Motor neuron (in vitro differentiated cells): ENCODE measurements at regions not wholly inside any gene's neighbourhood (a gene's known extent, or its start where the extent isn't known, plus 50 kb on each side); places are given as distances from the start of the nearest gene placed in this dataset.

Experiments used
- ATAC-seq, 8 experiments: fragments of 200-7000 bp; cut with Tn5 transposase; replicated peaks in 6 of 8; 2 replicates each; pipeline ENCODE4 v1.8.0; 2021; ENCODE audit warnings: mild to moderate bottlenecking in 8 of 8, moderate library complexity in 8 of 8
- H3K27ac ChIP-seq, 2 donors: fragments of 250-450 bp; sonication (Bioruptor Pico); 2 replicates each; pipeline ENCODE4 v1.9.0; 2021; ENCODE audit warnings: antibody characterized with exemption in 2 of 2, mild to moderate bottlenecking in 2 of 2, moderate library complexity in 1 of 2
- H3K4me1 ChIP-seq, 2 donors: fragments of 250-450 bp; sonication (Bioruptor Pico); replicated peaks in 1 of 2; 2 replicates each; pipeline ENCODE4 v1.6.1; 2021; ENCODE audit warnings: antibody characterized with exemption in 2 of 2, mild to moderate bottlenecking in 2 of 2, moderate library complexity in 1 of 2
- H3K4me3 ChIP-seq, 5 donors: fragments of 250-450 bp; sonication (Bioruptor Pico); 2 replicates each; pipeline ENCODE4 v1.9.0; 2021; ENCODE audit warnings: antibody characterized with exemption in 5 of 5, mild to moderate bottlenecking in 5 of 5, moderate library complexity in 4 of 5
- WGBS, 10 experiments: fragments of 450-650 bp; shearing (Covaris generic); methylation state at CpG; one replicate each; pipeline ENCODE4 v1.0.0; 2022; 5-methylcytosine and 5-hydroxymethylcytosine counted together
- in situ Hi-C, 9 experiments: fragments of 400-800 bp; cut with MboI; loops; one replicate each; pipeline ENCODE4 v1.15.0; 2021; ENCODE audit warnings: low sequenced_read_pairs in 9 of 9, low pct_unique_long_range_greater_than_20kb in 2 of 9; ENCODE audit not compliant: unreplicated experiment in 9 of 9

DNA sequence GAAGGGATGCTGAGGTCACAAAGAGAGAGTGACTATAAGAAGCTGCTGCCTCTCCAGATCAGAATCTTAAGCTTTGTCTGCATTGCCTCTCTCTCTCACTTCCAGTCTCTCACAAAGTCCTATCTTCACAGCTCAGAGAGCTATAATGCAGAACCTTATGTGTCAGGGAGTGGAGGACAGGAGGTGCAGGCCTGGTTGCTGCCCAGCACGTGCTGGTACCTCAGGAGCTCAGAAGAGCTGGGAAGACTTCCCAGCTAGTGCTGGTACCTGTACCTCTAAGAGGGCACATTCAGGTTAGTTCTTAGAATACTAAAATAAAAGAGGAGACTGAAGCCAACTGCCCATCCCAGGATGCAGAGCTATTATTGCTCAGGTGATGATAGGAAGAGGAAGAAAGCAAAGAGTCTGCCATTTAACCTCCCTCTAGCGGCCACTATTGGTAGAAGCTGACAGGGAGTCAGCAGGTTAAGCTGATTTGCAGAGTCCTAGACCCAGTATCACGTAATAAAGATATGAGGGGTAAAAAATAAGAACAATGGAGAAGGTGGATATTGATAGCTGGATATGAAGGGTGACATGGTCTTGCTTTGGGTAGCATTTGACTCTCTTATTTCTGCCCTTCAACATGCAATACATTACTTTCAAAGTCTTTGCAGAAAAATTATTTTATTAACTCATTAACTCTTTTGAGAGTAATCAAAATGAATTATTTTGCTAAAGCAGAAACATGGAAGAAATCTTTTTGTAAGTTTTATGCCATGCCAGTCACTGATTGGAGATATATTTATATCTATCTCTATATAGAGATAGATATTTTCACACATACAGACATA is 138.1 kb upstream of the HMCN1 start:
- no peak overlapping the region for H3K4me3 ChIP-seq
- in situ Hi-C loops = no loop called here
- H3K4me1 ChIP-seq = no peaks in the 10 kb centered on the region
- no peak overlapping the region for H3K27ac ChIP-seq
- WGBS, 10 experiments = 0 to 83% (median 63%) methylated on average over 1 to 3 of the region's 3 CpGs; no CpG with 5 or more reads in 1 of the 10 experiments
- peak in 4 of 8 experiments; percentile 58 to 81 (median 70) for ATAC-seq

DNA sequence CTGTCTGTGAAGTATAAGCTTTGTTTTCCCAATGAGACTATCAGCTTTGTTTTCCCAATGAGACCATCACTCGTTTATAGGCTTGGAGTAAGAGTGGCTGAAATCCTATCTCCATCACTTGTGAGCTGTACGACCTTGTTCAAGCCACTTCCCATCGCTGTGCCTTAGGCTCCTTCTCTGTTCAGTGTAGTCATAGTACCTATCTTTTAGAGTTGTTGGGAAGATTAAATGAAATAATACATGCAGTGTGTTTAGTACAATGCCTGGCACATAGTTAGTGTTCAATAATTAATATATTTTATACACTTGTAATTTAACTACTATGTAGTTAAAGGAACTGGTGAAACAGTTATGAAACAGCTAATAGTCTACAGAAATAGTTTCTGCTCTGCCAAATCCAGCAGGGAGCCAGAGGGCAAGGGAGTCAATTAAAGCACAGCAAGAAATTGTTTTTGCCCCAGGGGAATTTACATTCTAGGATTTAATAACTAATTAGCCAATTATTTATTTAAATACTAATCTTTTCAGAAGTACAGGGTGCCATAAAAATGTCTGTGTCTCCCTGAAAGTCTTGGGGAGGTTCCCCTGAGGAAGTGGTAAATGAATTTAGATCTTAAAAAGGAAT is 139.3 kb upstream of the HMCN1 start:
- Histone ChIP-seq H3K4me3 (no peak overlapping the region), H3K27ac (no peak overlapping the region), H3K4me1 (no peaks in the 10 kb centered on the region)
- no peak for ATAC-seq
- in situ Hi-C loops = no loop called here
- 56 to 100% (median 83%) methylated on average over 1 to 3 of the region's 3 CpGs; no CpG with 5 or more reads in 3 of the 10 experiments for WGBS, 10 experiments

DNA sequence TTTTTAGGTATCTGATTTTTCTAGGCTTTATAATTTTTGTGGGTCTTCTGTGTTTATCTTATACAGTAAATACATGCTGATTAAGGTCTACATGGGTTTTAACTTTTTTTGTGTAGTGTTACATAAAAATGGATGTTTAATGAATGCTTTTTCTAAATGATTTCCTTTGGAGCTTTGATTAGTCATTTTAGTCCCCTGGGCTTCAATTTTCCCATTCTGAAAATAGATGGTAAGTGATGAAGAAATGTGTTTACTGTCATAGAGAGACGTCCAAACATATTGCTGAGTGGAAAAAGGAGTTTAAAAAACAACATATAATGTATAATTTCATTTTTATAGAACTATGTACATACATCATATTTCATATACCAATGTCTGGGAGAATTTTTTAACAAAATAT is 140.9 kb upstream of the HMCN1 start:
- in situ Hi-C loops = no loop called here
- no peak for ATAC-seq
- WGBS, 10 experiments = 0 to 89% (median 47%) methylated on average over 1 of the region's 1 CpG; no CpG with 5 or more reads in 2 of the 10 experiments
- no peak overlapping the region for H3K27ac ChIP-seq
- H3K4me3 ChIP-seq = no peak overlapping the region
- no peaks in the 10 kb centered on the region for H3K4me1 ChIP-seq

DNA sequence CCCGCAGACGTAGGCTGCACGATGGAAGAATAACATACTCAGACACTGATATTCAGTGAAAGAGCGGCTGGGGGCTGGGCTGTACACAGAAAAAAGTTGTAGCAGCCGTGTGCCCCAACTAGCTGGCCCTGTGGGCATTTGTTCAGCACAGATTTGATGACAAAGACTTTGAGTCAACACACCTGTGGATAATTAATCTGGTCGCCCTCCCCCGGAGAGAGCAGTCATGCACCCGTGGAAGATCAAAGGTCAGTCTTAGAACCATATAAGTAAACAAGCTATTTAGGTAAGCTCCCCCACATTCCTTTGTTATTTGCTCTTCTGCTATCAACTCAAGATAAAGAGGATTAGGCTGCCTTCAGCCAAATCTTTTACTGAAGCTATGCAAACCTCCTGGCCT is 148.4 kb upstream of the HMCN1 start:
- Histone ChIP-seq H3K4me3 (no peak overlapping the region), H3K4me1 (no peaks in the 10 kb centered on the region), H3K27ac (no peak overlapping the region)
- in situ Hi-C loops = no loop called here
- no peak for ATAC-seq
- WGBS, 10 experiments = 50 to 95% (median 77%) methylated on average over 2 to 8 of the region's 8 CpGs; no CpG with 5 or more reads in 2 of the 10 experiments

DNA sequence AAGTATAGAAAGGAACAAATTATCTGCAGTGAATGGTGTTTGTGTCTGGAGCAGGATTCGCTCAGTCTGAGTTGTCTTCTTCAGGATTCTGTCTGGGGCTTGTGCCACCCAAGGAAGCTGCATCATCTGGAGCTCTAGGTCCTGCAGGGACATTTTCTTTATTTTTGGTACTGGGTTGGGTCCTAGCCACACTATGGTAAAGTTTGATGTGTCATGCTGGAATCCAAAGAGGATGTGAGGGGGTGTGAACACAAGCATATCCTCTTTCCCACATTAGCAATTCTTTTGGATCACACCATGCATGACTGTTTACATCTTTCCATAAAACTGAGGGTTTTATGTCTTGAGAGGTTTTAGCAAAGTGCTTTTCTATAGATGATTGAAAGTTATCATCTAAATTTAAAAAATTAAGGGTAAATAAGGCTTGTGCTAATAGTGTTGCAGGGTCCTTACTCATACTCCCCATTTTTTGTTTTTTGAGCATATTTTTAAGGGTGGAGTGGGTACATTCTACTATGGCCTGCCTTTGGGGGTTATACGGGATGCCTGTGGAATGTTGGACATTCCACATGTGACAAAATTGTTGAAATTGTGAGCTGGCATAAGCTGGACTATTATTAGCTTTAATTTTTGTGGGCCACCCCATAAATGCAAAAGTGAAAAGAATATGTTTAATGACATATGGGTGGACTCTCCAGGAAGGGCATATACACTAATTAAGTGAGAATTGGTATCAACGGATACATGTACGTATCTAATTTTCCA is 152.0 kb upstream of the HMCN1 start:
- in situ Hi-C loops = no loop called here
- peak in 3 of 8 experiments; percentile 82 to 99 (median 98) for ATAC-seq
- 0 to 100% (median 93%) methylated on average over 1 to 4 of the region's 4 CpGs for WGBS, 10 experiments
- no peaks in the 10 kb centered on the region for H3K4me1 ChIP-seq
- no peak overlapping the region for H3K27ac ChIP-seq
- H3K4me3 ChIP-seq = no peak overlapping the region

DNA sequence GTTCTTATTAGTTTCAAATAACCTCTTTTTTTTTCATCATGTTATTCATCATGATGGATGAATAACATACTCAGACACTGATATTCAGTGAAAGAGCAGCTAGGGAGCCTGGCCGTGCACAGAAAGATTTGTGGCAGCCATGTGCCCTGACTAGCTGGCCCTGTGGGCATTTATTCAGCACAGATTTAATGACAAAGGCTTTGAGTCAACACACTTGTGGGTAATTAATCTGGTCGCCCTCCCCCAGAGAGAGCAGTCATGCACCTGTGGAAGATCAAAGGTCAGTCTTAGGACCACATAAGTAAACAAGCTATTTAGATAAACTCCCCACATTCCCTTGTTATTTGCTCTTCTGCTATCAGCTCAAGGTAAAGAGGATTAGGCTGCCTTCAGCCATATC is 153.2 kb upstream of the HMCN1 start:
- ATAC-seq = no peak
- in situ Hi-C loops = no loop called here
- Histone ChIP-seq H3K4me1 (no peaks in the 10 kb centered on the region), H3K4me3 (no peak overlapping the region), H3K27ac (no peak overlapping the region)
- 36 to 81% (median 67%) methylated on average over 1 to 2 of the region's 2 CpGs; no CpG with 5 or more reads in 1 of the 10 experiments for WGBS, 10 experiments

DNA sequence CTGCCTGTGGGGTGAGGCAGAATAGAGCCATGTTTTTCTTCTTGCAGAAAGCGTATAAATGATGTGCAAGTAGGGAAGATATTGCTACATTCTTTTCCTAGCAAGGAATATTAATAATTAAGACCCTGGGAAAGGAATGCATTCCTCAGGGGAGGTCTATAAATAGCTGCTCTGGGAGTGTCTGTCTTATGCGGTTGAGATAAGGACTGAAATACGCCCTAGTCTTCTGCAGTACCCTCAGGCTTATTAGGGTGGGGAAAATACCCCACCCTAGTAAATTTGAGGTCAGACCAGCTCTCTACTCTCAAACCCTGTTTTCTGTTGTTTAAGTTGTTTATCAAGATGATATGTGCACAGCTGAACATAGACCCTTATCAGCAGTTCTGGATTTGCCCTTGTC is 155.9 kb upstream of the HMCN1 start:
- 13 to 100% (median 74%) methylated on average over 1 to 3 of the region's 3 CpGs; no CpG with 5 or more reads in 1 of the 10 experiments for WGBS, 10 experiments

DNA sequence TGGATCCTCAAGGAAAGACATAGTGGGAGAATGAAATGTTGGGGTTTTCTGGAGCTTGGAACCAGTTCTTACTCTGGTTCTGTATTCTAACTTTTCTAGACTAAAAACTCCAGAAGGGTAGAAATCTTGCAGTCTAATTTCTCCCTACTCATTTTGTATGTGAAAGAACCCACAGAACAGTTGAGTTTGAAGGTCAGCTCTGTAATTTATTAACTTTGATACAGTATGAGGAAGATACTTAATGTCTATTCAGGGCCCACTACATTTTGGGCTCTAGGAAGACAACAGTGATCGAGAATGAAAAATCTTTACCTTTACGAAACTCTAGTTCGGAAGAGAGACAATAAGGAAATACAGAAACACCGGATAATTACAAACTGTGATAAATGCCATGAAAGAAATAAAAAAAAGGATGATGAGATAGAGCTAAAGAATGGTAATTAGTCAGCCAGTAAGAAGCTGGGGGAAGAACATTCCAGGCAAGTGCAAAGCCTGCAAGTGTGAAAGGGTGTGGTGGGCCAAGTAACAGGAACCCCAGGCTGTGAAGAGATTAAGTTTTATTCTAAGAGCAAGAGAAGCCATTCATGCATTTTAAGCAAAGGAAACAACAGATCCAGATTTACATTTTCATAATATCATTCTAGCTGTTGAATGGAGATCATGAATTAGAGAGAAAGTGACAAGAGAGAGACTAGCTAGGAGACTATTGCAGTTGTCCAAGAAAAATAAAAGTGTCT is 159.9 kb upstream of the HMCN1 start:
- WGBS, 10 experiments = 77 to 99% (median 92%) methylated on average over 4 of the region's 4 CpGs
- peak in 3 of 8 experiments; percentile 89 to 99 (median 90) for ATAC-seq
- in situ Hi-C loops = loop anchor here in 2 of 9 experiments (25.0 kb wide), 1 partner anchor 262 kb away; the partner anchor contains the start of gene IVNS1ABP (in 2 of the 2)

More for the DNA sequence above, 155.9 kb upstream of the HMCN1 start:
- Histone ChIP-seq H3K4me3 (no peak overlapping the region), H3K27ac (no peak overlapping the region), H3K4me1 (no peaks in the 10 kb centered on the region)
- in situ Hi-C loops = no loop called here
- no peak for ATAC-seq

DNA sequence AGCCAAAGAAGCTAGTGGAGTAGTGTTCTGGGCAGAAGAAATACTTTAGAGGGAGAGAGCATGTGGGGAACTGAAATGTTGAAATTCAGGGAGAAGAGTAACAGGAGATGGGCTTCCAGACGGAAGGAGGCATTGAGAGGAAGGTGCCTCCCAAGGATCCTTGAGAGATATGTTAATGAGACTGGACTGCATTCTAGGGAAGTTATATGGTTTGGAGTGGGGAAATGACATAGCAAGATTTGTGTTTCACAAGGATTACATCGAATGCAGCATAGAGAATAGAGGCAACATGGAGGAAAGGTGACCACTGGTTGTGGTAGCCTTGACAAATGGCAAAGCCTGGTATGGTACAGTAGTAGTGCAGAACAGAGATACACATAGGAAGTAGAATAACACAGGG is 160.5 kb upstream of the HMCN1 start:
- Histone ChIP-seq H3K27ac (no peak overlapping the region), H3K4me3 (no peak overlapping the region), H3K4me1 (no peaks in the 10 kb centered on the region)
- peak in 2 of 8 experiments; percentile 34 to 52 for ATAC-seq
- in situ Hi-C loops = loop anchor here in 2 of 9 experiments (25.0 kb wide), 1 partner anchor 261 kb away; the partner anchor contains the start of gene IVNS1ABP (in 2 of the 2)
- 54 to 100% (median 63%) methylated on average over 1 to 2 of the region's 2 CpGs; no CpG with 5 or more reads in 1 of the 10 experiments for WGBS, 10 experiments

More for the DNA sequence above, 159.9 kb upstream of the HMCN1 start:
- no peak overlapping the region for H3K27ac ChIP-seq
- H3K4me1 ChIP-seq = no peaks in the 10 kb centered on the region
- H3K4me3 ChIP-seq = no peak overlapping the region

DNA sequence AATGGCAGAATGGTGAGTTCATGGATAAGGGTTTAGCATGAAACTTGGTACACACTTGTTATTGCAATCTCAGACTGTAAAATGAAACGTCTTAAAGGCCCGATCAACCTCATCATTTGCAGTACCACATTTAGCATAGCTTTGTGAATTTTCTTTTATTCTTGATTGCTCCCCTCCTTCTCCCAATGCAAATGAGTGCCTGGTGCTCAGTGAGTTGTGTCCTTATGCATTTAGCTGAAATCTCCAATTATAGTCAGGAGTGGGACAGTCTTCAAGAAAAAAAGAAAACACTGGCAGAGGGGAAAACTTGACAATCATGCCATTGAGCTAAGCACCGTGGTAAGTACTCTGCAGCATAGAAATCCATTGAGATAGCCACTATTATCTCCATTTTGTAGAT is 161.0 kb upstream of the HMCN1 start:
- Histone ChIP-seq H3K4me3 (no peak overlapping the region), H3K4me1 (no peaks in the 10 kb centered on the region), H3K27ac (no peak overlapping the region)
- peak in 2 of 8 experiments; percentile 42 to 54 for ATAC-seq
- in situ Hi-C loops = loop anchor here in 2 of 9 experiments (25.0 kb wide), 1 partner anchor 261 kb away; the partner anchor contains the start of gene IVNS1ABP (in 2 of the 2)
- WGBS, 10 experiments = 15 to 100% (median 65%) methylated on average over 1 to 3 of the region's 3 CpGs; no CpG with 5 or more reads in 2 of the 10 experiments

DNA sequence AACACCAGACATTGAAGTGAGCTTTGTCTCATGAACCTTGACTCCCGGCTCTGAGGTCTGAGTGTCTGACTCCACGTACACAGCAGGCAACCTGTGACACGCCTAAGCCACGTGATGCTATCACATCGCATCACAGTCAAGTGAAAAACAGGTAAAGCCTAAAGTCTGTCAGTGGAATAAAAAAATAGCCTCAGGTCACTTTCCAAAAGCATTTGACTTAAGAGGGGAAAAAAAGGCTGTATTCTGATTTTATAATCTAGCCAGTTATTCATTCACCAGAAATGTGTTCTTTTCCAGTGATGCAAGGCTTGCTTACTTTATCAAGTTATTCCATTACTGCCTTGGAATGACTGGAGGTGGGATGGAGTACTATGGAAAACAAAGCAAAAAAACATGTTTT is 163.2 kb upstream of the HMCN1 start:
- no peak for ATAC-seq
- no peaks in the 10 kb centered on the region for H3K4me1 ChIP-seq
- no peak overlapping the region for H3K4me3 ChIP-seq
- no peak overlapping the region for H3K27ac ChIP-seq
- in situ Hi-C loops = loop anchor here in 2 of 9 experiments (25.0 kb wide), 1 partner anchor 259 kb away; the partner anchor contains the start of gene IVNS1ABP (in 2 of the 2)
- WGBS, 10 experiments = 77 to 100% (median 94%) methylated on average over 3 to 5 of the region's 5 CpGs
